ENCODE measurements at regions not wholly inside any gene's neighbourhood (a gene's known extent, or its start where the extent isn't known, plus 50 kb on each side); places are given as distances from the start of the nearest gene placed in this dataset.

GRCh38 chr17:12597895-12598294 lies 67.8 kb upstream of the MYOCD start:
- Histone ChIP-seq H2AFZ (ENCODE audit: low read length) (no peak overlapping the region), H3K56ac (ENCODE audit: insufficient read length, low read depth, low read length) (no peak overlapping the region), H3K23ac (ENCODE audit: insufficient read length, low read depth, low read length) (no peak overlapping the region), H3K18ac (ENCODE audit: insufficient read length, low read depth, low read length) (no peak overlapping the region), H4K20me1 (ENCODE audit: control insufficient read depth, insufficient read depth, insufficient read length) (no peaks in the 10 kb centered on the region), H2BK15ac (ENCODE audit: low read depth, low read length) (no peak overlapping the region), H3K79me2 (ENCODE audit: insufficient read depth, low read length) (no peaks in the 10 kb centered on the region), H4K5ac (ENCODE audit: insufficient read length, low read depth, low read length) (no peak overlapping the region), H4K91ac (ENCODE audit: insufficient read length, low read depth, low read length) (no peak overlapping the region), H2AK5ac (ENCODE audit: insufficient read length, low read length) (no peak overlapping the region), H2BK12ac (ENCODE audit: insufficient read length, low read depth, low read length) (no peak overlapping the region), H3K27ac (ENCODE audit: insufficient read length, low read depth, low read length) (no peak overlapping the region), H2BK20ac (ENCODE audit: low read depth, low read length, poor library complexity, severe bottlenecking) (no peak overlapping the region), H3K9me3 (ENCODE audit: control insufficient read depth, low read depth, low read length) (no peaks in the 10 kb centered on the region), H3K4me1 (ENCODE audit: insufficient read depth, low read length) (no peaks in the 10 kb centered on the region), H3K9ac (ENCODE audit: extremely low read depth, insufficient read length, low read length) (no peak overlapping the region), H3T11ph (ENCODE audit: low read length) (no peak overlapping the region), H3K4me2 (ENCODE audit: insufficient read depth, insufficient read length, low read length) (no peak overlapping the region), H2BK120ac (ENCODE audit: low read depth, low read length, poor library complexity, severe bottlenecking) (no peak overlapping the region), H3K23me2 (ENCODE audit: insufficient read length, low read depth, low read length, poor library complexity, severe bottlenecking) (no peaks in the 10 kb centered on the region), H3K14ac (ENCODE audit: insufficient read depth, low read length) (no peak overlapping the region), H3K4ac (ENCODE audit: low read depth, low read length) (no peak overlapping the region), H3K79me1 (ENCODE audit: insufficient read depth, low read depth, low read length, poor library complexity, severe bottlenecking) (no peaks in the 10 kb centered on the region), H2BK5ac (ENCODE audit: insufficient read length, low read length) (no peak overlapping the region), H4K8ac (replicated peaks; ENCODE audit: insufficient read length, low read depth, low read length) (no peak overlapping the region), H3K27me3 (ENCODE audit: insufficient read depth, low read length) (no peaks in the 10 kb centered on the region)
- no CpG with 5 or more reads among the region's 3 CpGs for WGBS (ENCODE audit: extremely low coverage, insufficient read length, low lambda C conversion rate)
- no peak overlapping the region for H3K4me3 Mint-ChIP-seq
- H3K9me3 Mint-ChIP-seq, result no peaks in the 10 kb centered on the region
- H3K27me3 Mint-ChIP-seq (ENCODE audit: low read depth), result no peaks in the 10 kb centered on the region
- H3K4me1 Mint-ChIP-seq, result no peaks in the 10 kb centered on the region
- no peak overlapping the region for H3K27ac Mint-ChIP-seq
- DNase-seq, result no peak
- H3K36me3 Mint-ChIP-seq (ENCODE audit: insufficient read depth in 1 of 3, low read depth in 3 of 3), result no peaks in the 10 kb centered on the region
- no peak for TF ChIP-seq CTCF (conservative IDR thresholded peaks at IDR 0.05)

Measured in H9 (cell line).